ENCODE measurements at regions not wholly inside any gene's neighbourhood (a gene's known extent, or its start where the extent isn't known, plus 50 kb on each side); places are given as distances from the start of the nearest gene placed in this dataset.

DNA sequence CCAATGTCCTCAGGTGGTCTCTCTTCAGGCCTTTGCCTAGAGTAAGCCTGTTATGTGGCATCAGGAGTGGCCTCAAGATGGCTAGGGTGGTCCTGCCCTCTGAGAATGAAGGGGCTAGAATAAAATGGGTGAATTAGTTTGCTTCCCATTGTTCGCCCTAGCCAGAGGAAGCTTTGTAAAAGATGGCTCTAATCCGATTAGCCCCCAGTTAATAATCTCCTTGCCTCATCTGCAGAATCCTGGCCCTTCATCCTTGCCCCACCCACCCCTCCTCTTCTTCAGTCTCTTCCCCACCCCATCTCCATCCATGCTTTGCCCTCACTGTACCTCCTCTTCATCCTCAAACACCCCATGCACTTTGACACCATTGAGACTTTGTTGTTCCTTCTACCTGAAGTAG is 57.4 kb upstream of the LGALSL start:
- TF ChIP-seq, protein P1, sequence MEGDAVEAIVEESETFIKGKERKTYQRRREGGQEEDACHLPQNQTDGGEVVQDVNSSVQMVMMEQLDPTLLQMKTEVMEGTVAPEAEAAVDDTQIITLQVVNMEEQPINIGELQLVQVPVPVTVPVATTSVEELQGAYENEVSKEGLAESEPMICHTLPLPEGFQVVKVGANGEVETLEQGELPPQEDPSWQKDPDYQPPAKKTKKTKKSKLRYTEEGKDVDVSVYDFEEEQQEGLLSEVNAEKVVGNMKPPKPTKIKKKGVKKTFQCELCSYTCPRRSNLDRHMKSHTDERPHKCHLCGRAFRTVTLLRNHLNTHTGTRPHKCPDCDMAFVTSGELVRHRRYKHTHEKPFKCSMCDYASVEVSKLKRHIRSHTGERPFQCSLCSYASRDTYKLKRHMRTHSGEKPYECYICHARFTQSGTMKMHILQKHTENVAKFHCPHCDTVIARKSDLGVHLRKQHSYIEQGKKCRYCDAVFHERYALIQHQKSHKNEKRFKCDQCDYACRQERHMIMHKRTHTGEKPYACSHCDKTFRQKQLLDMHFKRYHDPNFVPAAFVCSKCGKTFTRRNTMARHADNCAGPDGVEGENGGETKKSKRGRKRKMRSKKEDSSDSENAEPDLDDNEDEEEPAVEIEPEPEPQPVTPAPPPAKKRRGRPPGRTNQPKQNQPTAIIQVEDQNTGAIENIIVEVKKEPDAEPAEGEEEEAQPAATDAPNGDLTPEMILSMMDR (IDR thresholded peaks at IDR 0.05) = no peak
- no peak for TF ChIP-seq POLR2A (IDR thresholded peaks at IDR 0.05)
- ATAC-seq (no peak), DNase-seq (no peak)
- Histone ChIP-seq H3K4me1 (peaks cover 22% of the 10 kb centered on the region), H3K36me3 (replicated peaks in 1 of 2; ENCODE audit: insufficient read depth in 1 of 2, low read depth in 2 of 2) (no peaks in the 10 kb centered on the region), H3K27ac (no peak overlapping the region), H3K4me3 (no peak overlapping the region), H3K9me3 (no peaks in the 10 kb centered on the region), H3K27me3 (no peaks in the 10 kb centered on the region)
- WGBS, 2 donors = 70 to 97% methylated on average over 2 of the region's 2 CpGs
- intact Hi-C loops (cut with DNase I) = no loop called here

DNA sequence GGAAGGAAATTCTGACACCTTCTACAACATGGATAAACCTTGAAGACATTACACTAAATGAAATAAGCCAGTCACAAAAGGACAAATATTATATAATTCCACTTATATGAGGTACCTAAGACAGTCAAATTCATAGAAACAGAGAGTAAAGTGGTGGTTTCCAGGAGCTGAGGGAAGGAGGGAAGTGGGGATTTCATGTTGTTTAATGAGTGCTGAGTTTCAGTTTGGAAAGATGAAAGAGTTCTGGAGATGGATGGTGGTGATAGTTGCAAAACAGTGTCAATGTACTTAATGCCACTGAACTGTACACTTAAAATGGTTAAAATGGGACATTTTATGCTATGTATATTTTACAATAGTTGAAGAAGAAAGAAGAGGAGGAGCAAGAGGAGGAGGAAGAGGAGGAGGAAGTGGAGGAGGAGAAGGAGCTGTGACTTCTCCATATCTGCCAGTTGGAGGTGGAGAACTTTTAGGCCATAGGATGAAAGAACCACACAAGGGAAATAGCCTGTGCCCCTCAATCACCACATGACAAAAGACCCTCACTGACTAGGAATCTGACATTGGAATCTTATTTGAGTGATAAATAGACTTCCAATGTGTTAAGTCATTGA is 55.3 kb upstream of the LGALSL start:
- ATAC-seq (no peak), DNase-seq (no peak)
- no peaks in the 10 kb centered on the region for H3K27me3 ChIP-seq
- peaks cover 25% of the 10 kb centered on the region for H3K4me1 ChIP-seq
- H3K4me3 ChIP-seq = no peak overlapping the region
- intact Hi-C loops (cut with DNase I) = no loop called here
- TF ChIP-seq, protein P1 (IDR thresholded peaks at IDR 0.05) = no peak
- TF ChIP-seq POLR2A (IDR thresholded peaks at IDR 0.05) = no peak
- H3K36me3 ChIP-seq (replicated peaks in 1 of 2; ENCODE audit: insufficient read depth in 1 of 2, low read depth in 2 of 2) = no peaks in the 10 kb centered on the region
- no peak overlapping the region for H3K27ac ChIP-seq
- no peaks in the 10 kb centered on the region for H3K9me3 ChIP-seq

DNA sequence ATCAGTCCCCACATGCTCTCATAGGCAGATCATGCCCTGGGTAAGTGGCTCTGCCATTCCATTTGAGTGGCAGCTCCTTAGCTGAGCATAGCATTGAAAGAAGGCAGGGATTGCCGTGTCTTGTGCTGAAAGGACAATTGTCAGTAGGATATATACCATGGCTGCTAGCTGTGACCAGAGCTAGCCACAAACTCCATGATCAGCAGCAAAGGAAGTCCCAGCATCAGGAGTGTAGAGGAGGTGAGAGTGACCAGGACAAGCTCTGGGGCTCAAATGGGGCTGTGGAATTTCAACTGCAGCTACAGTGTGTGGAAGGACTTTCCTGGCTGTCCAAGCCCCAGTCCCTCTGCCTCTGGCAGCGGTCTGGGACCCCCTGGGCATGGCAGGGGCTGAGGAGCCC is 54.4 kb upstream of the LGALSL start:
- TF ChIP-seq, protein P1 (IDR thresholded peaks at IDR 0.05) = no peak
- TF ChIP-seq POLR2A (IDR thresholded peaks at IDR 0.05) = no peak
- Histone ChIP-seq H3K36me3 (replicated peaks in 1 of 2; ENCODE audit: insufficient read depth in 1 of 2, low read depth in 2 of 2) (no peaks in the 10 kb centered on the region), H3K9me3 (no peaks in the 10 kb centered on the region), H3K4me1 (peaks cover 34% of the 10 kb centered on the region), H3K27me3 (no peaks in the 10 kb centered on the region), H3K27ac (no peak overlapping the region), H3K4me3 (no peak overlapping the region)
- DNase-seq (no peak), ATAC-seq (no peak)
- intact Hi-C loops (cut with DNase I) = no loop called here
- 91 to 100% methylated on average over 1 to 2 of the region's 2 CpGs for WGBS, 2 donors

DNA sequence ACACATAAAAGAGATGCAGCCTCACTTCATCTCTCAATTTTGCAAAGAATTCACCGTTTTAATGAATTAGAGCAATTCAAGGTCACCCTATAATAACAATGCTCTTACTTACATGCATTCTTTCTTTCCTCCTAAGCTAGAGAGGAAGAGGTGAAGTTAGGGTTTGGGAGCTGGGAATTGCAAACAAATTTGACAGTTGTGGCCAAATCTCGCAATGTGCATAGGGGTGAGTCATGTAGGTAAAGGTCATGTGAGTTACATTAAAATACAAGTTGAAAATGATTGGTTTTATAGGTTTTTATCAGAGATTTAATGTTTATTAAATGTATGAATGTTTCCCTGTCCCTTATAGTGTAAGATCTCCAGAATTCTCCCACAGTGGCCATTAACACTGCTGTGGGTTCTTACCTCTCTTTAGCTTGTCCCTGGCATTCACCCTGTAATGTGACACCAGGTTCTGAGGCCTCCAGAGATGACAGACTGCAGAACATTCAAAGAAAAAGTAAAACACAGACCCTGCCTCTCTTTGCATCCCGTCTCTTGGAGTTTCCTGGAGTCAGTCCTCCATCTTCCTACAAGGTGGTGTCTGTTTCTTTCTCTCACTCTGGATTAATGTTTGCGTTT is 53.7 kb upstream of the LGALSL start:
- TF ChIP-seq POLR2A (IDR thresholded peaks at IDR 0.05) = no peak
- TF ChIP-seq, protein P1 (IDR thresholded peaks at IDR 0.05) = no peak
- peak overlapping the region in 2 of 4 donors; percentile 6 to 51 for H3K27ac ChIP-seq
- no peaks in the 10 kb centered on the region for H3K27me3 ChIP-seq
- H3K4me1 ChIP-seq = peaks cover 38% of the 10 kb centered on the region
- 69 to 71% methylated on average over 4 of the region's 4 CpGs for WGBS, 2 donors
- H3K4me3 ChIP-seq = no peak overlapping the region
- ATAC-seq (no peak), DNase-seq (peak in 1 of 4 donors; percentile 27)
- H3K36me3 ChIP-seq (replicated peaks in 1 of 2; ENCODE audit: insufficient read depth in 1 of 2, low read depth in 2 of 2) = no peaks in the 10 kb centered on the region
- intact Hi-C loops (cut with DNase I) = no loop called here
- no peaks in the 10 kb centered on the region for H3K9me3 ChIP-seq
